Body of pancreas (tissue), 4 donors: ENCODE measurements at regions not wholly inside any gene's neighbourhood (a gene's known extent, or its start where the extent isn't known, plus 50 kb on each side); places are given as distances from the start of the nearest gene placed in this dataset.

Experiments
- CTCF ChIP-seq, 7 experiments: fragments of 450-650 bp in 4 of 7; fragments of 200-600 bp in 3 of 7; sonication (generic) in 3 of 7; IDR thresholded peaks; one replicate each; pipeline ENCODE4 v1.5.1; 2016 to 2019; ENCODE audit warnings: antibody characterized with exemption in 7 of 7
- POLR2A ChIP-seq, 3 donors: fragments of 450-650 bp; IDR thresholded peaks; one replicate each; pipeline ENCODE4 v1.6.1; 2016; ENCODE audit warnings: antibody characterized with exemption in 3 of 3, mild to moderate bottlenecking in 2 of 3

GRCh38 chr3:5813521-5813920, 626.0 kb downstream of the EDEM1 start:
- TF ChIP-seq CTCF (IDR thresholded peaks at IDR 0.05): no peak
- TF ChIP-seq POLR2A (IDR thresholded peaks at IDR 0.05): no peak
